GM12892 (cell line): ENCODE measurements at regions not wholly inside any gene's neighbourhood (a gene's known extent, or its start where the extent isn't known, plus 50 kb on each side); places are given as distances from the start of the nearest gene placed in this dataset.

Experiments
- POLR2A ChIP-seq: IDR thresholded peaks from 2 replicates; pipeline ENCODE4 v1.6.1; 2011; ENCODE audit warnings: low read depth, low read length, control low read depth
- POLR2AphosphoS5 ChIP-seq: IDR thresholded peaks from 2 replicates; pipeline ENCODE4 v1.6.1; 2011; ENCODE audit warnings: low read depth, low read length, control low read depth
- TAF1 ChIP-seq: IDR thresholded peaks from 2 replicates; pipeline ENCODE4 v1.6.1; 2011; ENCODE audit warnings: low read depth, mild to moderate bottlenecking, control low read depth, low read length, borderline replicate concordance

GRCh38 chr2:125085904-125086303, 1060.8 kb downstream of the CNTNAP5 start:
- TF ChIP-seq POLR2AphosphoS5 = no peak
- TF ChIP-seq POLR2A = no peak
- TF ChIP-seq TAF1 = no peak
